Hypothalamus (tissue), 51 donors: ENCODE measurements at regions not wholly inside any gene's neighbourhood (a gene's known extent, or its start where the extent isn't known, plus 50 kb on each side); places are given as distances from the start of the nearest gene placed in this dataset.
"Not testable (repeated sequence)": the region's sequence is repeated elsewhere in the genome, so short reads cannot be mapped to it uniquely, and the experiment has no call there.

Experiments used
- DNase-seq, 51 donors: peaks; one replicate each; lab custom pipeline; 2025; lab: John Stamatoyannopoulos, UW

DNA sequence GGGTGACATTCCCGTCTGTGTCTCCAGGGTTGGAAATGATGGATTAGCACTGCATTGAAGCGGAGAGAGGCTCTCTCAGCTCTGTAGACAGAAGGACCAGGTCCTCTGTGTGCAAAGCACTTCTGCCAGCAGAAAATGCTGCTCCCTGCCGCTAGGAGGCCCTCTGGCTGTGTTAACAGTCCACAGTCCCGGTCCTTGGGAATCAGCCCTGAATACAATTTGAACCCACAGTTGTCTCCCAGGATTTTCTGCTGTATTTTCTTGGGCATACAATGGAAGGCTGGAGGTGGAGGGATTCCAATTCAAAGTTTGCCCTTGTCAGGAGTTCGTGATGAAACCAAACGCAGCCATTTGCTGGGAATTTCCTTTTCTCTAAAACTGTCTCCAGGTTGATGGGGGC is 205.2 kb downstream of the GLRX3 start:
- DNase-seq, result peak in 7 of 51 donors; percentile 2 to 16 (median 11)

- DNase-seq, result no peak
Measured at GRCh38 chr10:130345728-130346127, 209.5 kb downstream of the GLRX3 start.

GRCh38 chr10:130350996-130351395 is 214.8 kb downstream of the GLRX3 start:
- DNase-seq, result no peak

GRCh38 chr10:130351466-130352290 is 215.5 kb downstream of the GLRX3 start:
- DNase-seq, result no peak

- DNase-seq, result no peak
Measured at GRCh38 chr10:130352291-130352645, 216.1 kb downstream of the GLRX3 start.

- no peak for DNase-seq
Measured at GRCh38 chr10:130353928-130354572, 217.9 kb downstream of the GLRX3 start.

DNA sequence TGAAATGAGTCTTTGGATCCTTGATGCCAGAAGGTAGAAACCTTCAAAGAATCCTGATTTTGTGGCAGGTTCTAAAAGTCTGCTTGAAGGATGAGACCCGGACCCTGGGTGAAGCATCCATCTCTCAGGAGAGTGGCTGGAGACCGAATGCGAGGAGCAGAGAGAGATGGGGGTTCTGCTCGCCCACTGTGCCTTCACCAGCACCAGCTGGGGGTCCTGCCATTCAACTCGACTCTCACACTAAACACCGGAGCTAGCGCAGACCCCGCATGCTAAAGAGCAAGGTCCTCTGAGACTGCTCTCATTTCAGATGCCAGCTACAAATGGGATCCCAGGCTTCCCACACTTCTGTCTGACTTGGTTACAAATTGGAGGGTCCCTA is 218.4 kb downstream of the GLRX3 start:
- no peak for DNase-seq

DNA sequence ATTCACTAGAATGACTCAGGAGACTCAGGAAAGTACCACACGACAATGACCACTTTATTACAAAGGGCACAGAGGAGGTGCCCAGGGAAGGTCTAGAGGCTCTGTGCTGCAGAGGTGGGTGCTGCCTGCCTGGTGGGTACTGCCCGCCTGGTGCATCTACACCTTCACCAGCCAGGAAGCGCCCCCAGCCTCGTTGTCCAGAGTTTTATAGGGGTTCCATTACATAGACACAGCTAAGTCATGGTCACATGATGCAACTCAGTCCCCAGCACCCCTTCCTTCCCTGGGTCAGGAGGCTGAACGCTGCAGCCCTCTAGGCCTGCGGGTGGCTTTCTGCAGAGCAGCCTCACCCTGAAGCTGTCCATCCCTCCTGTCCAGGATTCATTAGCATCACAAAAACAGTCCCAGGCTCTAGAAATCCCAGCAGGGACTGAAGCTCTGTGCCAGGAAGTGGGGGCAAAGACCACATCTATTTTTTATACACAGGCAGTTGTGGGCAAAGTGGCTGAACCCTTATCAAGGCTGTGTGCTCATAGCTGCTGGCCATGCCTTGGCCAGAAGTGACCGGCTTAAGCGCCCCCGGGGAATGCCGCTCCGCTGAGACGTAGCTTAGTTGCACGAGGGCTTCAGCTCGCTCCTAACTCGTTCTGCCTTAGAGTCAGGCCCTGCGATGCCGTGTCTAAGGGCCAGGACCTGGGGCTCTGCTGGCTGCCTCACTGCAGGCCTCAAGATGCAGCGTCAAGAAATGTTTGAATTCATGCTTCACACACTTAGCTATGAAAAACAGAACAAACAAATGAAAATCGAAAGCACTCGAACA is 219.0 kb downstream of the GLRX3 start:
- DNase-seq, result no peak

DNA sequence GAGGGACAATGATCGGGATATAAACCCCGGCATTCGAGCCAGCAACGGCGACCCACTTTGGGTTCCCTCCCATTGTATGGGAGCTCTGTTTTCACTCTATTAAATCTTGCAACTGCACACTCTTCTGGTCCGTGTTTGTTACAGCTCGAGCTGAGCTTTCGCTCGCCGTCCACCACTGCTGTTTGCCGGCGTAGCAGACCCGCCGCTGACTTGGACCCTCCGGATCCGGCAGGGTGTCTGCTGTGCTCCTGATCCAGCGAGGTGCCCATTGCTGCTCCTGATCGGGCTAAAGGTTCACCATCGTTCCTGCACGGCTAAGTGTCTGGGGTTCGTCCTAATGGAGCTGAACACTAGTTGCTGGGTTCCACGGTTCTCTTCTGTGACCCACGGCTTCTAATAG is 220.2 kb downstream of the GLRX3 start:
- not testable (repeated sequence) for DNase-seq

DNA sequence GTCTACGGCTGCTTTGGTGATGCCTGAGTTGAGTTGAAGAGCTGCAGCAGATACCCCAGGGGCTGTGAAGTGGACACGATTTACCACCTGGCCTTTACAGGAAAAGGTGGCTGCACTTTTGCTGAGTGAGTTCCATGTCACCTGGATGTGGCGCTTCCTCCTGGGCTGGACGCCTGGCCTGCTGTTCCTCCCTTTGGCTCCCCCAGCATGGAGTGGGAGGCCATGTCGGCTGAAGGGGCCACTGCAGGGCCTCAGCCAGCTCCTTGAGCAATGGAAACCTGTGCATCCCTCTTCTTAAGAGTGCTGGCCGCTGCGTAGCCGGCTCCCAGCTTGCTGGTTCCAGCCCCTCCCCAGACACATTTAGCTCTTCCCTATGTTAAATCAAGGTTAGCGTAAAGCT is 221.0 kb downstream of the GLRX3 start:
- DNase-seq, result no peak

GRCh38 chr10:130357951-130358350 is 221.8 kb downstream of the GLRX3 start:
- DNase-seq, result no peak

DNA sequence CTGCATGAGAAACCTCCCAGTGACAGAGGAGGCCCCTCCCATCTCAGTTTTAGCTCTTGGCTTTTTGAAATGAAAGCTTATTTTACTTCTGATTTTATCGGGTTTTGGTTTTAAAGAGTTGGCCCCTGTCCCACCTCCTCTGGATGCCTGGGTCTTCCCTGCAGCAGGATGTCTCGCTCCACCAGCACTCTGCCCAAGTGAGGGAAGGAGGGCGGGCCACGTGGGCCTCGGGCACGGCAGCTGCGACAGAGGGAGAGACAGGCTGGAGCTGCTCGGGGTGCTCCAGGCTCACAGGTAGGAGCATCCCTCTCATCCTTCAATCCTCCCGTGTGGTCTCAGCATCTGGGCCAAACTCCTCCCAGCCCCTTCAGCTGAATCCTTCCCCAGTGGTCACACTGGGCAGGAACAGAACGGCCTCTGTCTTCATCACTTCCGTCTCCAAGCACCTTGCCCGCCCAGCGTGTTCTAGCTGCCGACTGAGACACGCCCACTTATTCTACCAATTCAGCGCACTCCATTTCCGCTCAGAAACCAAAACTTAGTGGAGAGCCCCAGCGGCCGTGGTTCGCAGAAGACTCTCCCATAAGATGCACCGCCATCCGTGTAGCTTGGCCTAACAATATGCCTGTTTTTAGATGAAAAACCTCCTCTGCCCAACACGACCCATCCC is 222.9 kb downstream of the GLRX3 start:
- no peak for DNase-seq

- no peak for DNase-seq
Measured at GRCh38 chr10:130359711-130360110, 223.5 kb downstream of the GLRX3 start.

DNA sequence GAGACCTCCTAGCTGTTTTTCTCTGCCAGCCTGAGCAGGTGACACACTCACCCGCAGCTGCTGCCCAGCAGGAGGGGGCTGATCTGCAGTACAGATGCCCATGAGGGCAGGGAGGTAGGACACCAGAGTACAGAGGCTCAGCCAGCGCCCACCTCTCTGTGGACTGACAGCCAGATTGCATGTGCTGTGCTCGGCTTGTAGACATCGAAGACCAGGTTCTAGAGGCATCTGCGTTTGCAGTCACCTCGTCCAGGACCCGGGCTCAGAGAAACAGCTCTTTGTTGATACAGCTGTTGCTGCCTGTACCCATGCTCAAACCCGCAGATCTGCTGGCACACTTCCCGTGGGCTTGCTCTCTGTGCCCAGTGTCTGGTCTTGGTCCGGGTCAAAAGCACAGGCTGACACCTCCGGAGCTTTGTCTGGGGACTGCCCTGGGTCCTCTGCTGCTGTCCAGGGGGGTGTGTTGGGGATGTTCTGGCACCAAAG is 224.7 kb downstream of the GLRX3 start:
- no peak for DNase-seq

GRCh38 chr10:130361351-130362105 is 225.3 kb downstream of the GLRX3 start:
- no peak for DNase-seq

DNA sequence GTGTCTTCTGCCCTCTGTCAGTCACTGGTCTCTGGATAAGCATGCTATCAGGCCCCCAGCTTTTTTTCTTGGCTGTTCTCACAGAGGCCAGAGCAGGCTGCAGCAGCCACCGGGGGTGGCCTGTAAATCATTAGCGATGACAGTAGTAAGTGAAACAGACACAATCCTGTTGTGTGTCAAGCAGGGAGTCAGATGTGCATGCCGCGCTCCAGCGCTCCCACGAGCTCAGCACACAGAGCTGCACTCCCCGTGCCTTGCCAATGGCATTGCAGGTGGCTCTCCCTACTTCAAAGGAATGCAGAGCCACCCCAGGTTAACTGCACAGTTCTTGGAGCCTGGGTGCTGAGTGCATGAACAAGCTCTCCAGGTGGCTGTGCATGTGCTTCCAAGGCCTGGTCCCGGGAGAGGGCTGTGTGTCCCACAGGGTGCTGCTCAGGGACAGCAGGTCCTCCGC is 226.1 kb downstream of the GLRX3 start:
- DNase-seq, result peak in 1 of 51 donors; percentile 5

DNA sequence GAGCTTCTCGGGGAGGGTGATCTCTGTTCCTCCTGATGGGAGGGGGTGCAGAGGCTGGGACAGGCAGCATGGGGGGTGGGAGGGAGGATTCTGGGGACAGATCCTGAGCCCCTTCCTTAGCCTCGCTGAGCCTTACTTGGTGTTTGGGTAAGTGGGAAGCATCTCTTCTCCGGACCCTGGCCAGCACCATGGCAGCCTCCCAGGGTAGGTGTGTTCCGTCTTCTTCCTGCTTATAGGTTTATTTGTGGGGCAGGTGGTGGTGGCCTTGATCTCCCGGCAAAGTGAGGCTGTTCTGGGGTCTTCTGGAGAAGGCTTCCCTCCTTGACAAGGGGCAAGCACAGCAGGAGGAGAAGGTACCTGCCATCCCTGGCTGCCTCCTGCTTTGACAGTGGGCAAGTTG is 226.9 kb downstream of the GLRX3 start:
- DNase-seq, result no peak

DNA sequence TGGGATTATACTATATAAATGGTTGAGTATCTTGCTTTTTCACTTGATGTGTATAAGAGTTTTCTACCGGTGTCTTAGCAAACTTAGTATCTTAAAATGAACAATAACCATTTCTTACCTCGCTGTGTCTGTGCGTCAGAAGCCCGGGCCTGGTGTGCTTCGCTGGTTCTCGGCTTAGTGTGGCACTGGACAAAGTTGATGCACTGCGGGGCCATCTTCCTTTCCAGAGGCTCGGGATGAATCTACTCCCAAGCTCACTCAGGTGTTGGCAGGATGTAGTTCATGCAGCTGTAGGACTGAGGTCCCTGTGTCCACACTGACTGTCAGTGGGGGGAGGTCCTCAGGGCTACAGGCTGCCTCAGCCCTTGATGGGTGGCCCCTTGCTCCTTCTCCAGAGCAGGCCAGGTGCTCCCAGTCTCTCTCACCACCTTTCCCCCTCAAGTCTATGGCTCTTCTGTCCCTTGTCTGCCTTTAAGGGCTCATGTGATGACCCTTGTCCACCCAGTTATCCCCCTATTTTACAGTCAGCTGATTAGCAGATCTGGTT is 227.8 kb downstream of the GLRX3 start:
- no peak for DNase-seq

DNA sequence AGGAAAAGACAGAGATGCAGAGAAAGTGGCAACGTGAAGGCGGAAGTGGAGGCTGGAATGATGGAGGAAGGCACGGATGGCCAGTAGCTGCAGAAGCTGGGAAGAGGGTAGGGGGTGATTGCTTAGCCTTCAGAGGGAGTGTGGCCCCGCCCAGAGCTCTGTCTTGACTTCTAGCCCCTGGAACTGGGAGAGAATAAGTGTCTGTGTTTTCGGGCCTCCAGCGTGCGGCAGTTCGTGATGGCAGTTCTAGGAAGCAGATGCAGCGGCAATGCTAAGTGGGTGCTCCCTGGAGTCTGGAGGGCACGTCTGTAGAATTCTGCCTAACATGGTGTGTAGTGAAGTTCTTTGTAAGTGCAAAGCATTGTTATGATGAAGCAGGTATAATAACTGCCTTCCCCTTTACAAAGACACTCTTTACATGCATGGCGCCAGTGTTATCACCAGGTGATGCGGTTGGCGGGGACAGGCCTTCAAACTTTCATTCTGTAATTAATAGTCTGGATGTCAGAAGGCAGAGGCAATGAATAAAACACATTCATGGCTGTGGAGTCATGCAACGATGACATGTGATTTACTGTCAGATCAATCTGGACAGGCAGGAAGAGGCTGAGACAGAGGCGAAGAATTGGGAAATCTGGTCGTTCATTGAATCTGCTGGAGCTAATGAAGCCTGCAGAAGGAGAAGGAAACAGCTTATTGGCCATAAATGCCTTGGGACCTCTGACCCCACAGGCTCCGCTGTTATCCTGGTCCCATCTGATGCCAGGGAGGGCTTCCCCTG is 228.6 kb downstream of the GLRX3 start:
- DNase-seq, result no peak
